Chondrocyte (in vitro differentiated cells): ENCODE measurements at regions not wholly inside any gene's neighbourhood (a gene's known extent, or its start where the extent isn't known, plus 50 kb on each side); places are given as distances from the start of the nearest gene placed in this dataset.

ENCODE experiments used
- DNase-seq: peaks from one replicate; pipeline ENCODE4 v3.0.0; 2021; ENCODE audit warnings: mixed read lengths, low spot score
- H3K27ac Mint-ChIP-seq: one replicate; pipeline ENCODE4 v1.8.0; 2021; ENCODE audit warnings: mild to moderate bottlenecking, moderate library complexity, mixed read lengths; ENCODE audit not compliant: unreplicated experiment
- H3K27me3 Mint-ChIP-seq: 2 replicates; pipeline ENCODE4 v1.8.0; 2021; ENCODE audit warnings: low read depth, mixed read lengths
- H3K36me3 Mint-ChIP-seq: 2 replicates; pipeline ENCODE4 v1.8.0; 2021; ENCODE audit warnings: low read depth, mixed read lengths
- H3K4me1 Mint-ChIP-seq: 2 replicates; pipeline ENCODE4 v1.8.0; 2021; ENCODE audit warnings: low read depth, mild to moderate bottlenecking, mixed read lengths
- H3K4me3 Mint-ChIP-seq: one replicate; pipeline ENCODE4 v1.8.0; 2021; ENCODE audit warnings: mild to moderate bottlenecking, moderate library complexity, mixed read lengths; ENCODE audit not compliant: unreplicated experiment
- H3K9me3 Mint-ChIP-seq: 2 replicates; pipeline ENCODE4 v1.8.0; 2021; ENCODE audit warnings: low read depth, mixed read lengths
- CTCF ChIP-seq: fragments of 200-600 bp; sonication (generic); IDR thresholded peaks from 2 replicates; pipeline ENCODE4 v1.5.0; 2021; ENCODE audit warnings: antibody characterized with exemption, mild to moderate bottlenecking, moderate library complexity

GRCh38 chr4:57499786-57500185 lies 389.6 kb upstream of the IGFBP7 start:
- no peak for DNase-seq
- H3K27me3 Mint-ChIP-seq: peaks cover 20% of the 10 kb centered on the region
- H3K36me3 Mint-ChIP-seq: no peaks in the 10 kb centered on the region
- no peak for TF ChIP-seq CTCF
- no peak overlapping the region for H3K4me3 Mint-ChIP-seq
- peaks cover 12% of the 10 kb centered on the region for H3K4me1 Mint-ChIP-seq
- no peaks in the 10 kb centered on the region for H3K9me3 Mint-ChIP-seq
- no peak overlapping the region for H3K27ac Mint-ChIP-seq

- Mint-ChIP-seq H3K9me3 (no peaks in the 10 kb centered on the region), H3K27me3 (peaks cover 12% of the 10 kb centered on the region), H3K27ac (no peak overlapping the region), H3K4me3 (no peak overlapping the region), H3K4me1 (peaks cover 12% of the 10 kb centered on the region), H3K36me3 (no peaks in the 10 kb centered on the region)
- no peak for DNase-seq
- TF ChIP-seq CTCF: no peak
Observed at GRCh38 chr4:57498251-57498650, 388.1 kb upstream of the IGFBP7 start.

GRCh38 chr4:57496697-57497471 lies 386.7 kb upstream of the IGFBP7 start:
- Mint-ChIP-seq H3K9me3 (no peaks in the 10 kb centered on the region), H3K4me3 (no peak overlapping the region), H3K36me3 (peaks cover 1% of the 10 kb centered on the region), H3K27ac (no peak overlapping the region), H3K27me3 (peaks cover 12% of the 10 kb centered on the region), H3K4me1 (peaks cover 15% of the 10 kb centered on the region)
- no peak for DNase-seq
- TF ChIP-seq CTCF: no peak

GRCh38 chr4:57494821-57495220 lies 384.6 kb upstream of the IGFBP7 start:
- no peaks in the 10 kb centered on the region for H3K9me3 Mint-ChIP-seq
- H3K27ac Mint-ChIP-seq: no peak overlapping the region
- H3K36me3 Mint-ChIP-seq: peaks cover 1% of the 10 kb centered on the region
- no peak for TF ChIP-seq CTCF
- H3K4me1 Mint-ChIP-seq: peaks cover 18% of the 10 kb centered on the region
- DNase-seq: no peak
- H3K27me3 Mint-ChIP-seq: peaks cover 15% of the 10 kb centered on the region
- H3K4me3 Mint-ChIP-seq: no peak overlapping the region

GRCh38 chr4:57492251-57492878 lies 382.2 kb upstream of the IGFBP7 start:
- DNase-seq: no peak
- H3K4me3 Mint-ChIP-seq: no peak overlapping the region
- TF ChIP-seq CTCF: no peak
- H3K27ac Mint-ChIP-seq: no peak overlapping the region
- H3K36me3 Mint-ChIP-seq: peaks cover 1% of the 10 kb centered on the region
- no peaks in the 10 kb centered on the region for H3K9me3 Mint-ChIP-seq
- peaks cover 18% of the 10 kb centered on the region for H3K4me1 Mint-ChIP-seq
- peaks cover 10% of the 10 kb centered on the region for H3K27me3 Mint-ChIP-seq
